ENCODE measurements at regions not wholly inside any gene's neighbourhood (a gene's known extent, or its start where the extent isn't known, plus 50 kb on each side); places are given as distances from the start of the nearest gene placed in this dataset.

DNA sequence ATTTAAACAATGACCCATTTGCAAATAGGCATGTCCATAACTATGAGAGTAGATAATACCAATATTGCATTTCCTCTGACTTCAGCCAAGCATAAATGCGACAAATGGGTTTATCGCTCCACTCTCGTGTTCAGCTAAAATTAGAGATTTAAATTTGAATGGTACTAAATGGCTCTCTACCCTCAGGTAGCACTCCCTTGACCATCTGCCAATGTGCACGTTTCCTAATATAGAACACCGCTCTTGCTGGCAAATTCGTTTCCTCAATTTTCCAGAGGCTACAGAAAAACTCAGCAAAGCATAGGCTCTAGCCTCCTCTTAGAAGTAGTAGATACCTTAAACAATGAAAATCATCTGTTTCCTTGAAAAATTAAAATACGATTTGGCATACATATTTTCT, 251.6 kb downstream of the ADGRA3 start:
- H3K9ac ChIP-seq (ENCODE audit: insufficient read depth, low read length), result no peak overlapping the region
- H2AFZ ChIP-seq (ENCODE audit: low read length), result no peak overlapping the region
- no peaks in the 10 kb centered on the region for H3K79me2 ChIP-seq (ENCODE audit: control insufficient read depth, insufficient read depth, low read length)
- no peaks in the 10 kb centered on the region for H3K36me3 ChIP-seq (ENCODE audit: control insufficient read depth, insufficient read depth, low read length)
- no peak overlapping the region for H3K4me3 ChIP-seq (replicated peaks in 1 of 4; ENCODE audit: control extremely low read depth in 1 of 4, insufficient read depth in 1 of 4, low read depth in 3 of 4, low read length in 4 of 4)
- no peaks in the 10 kb centered on the region for H4K20me1 ChIP-seq (ENCODE audit: control insufficient read depth, extremely low read depth, insufficient read depth, low read length)
- no peak for DNase-seq (ENCODE audit: low read depth in 2 of 2)
- H3K4me1 ChIP-seq (ENCODE audit: control insufficient read depth, extremely low read depth, insufficient read depth, low read length), result no peaks in the 10 kb centered on the region
- H3K4me2 ChIP-seq (ENCODE audit: extremely low read depth, insufficient read depth, low read length), result no peak overlapping the region
- TF ChIP-seq EZH2 (IDR thresholded peaks at IDR 0.05; ENCODE audit: low read length, missing control alignments), result no peak
- TF ChIP-seq, protein P1, sequence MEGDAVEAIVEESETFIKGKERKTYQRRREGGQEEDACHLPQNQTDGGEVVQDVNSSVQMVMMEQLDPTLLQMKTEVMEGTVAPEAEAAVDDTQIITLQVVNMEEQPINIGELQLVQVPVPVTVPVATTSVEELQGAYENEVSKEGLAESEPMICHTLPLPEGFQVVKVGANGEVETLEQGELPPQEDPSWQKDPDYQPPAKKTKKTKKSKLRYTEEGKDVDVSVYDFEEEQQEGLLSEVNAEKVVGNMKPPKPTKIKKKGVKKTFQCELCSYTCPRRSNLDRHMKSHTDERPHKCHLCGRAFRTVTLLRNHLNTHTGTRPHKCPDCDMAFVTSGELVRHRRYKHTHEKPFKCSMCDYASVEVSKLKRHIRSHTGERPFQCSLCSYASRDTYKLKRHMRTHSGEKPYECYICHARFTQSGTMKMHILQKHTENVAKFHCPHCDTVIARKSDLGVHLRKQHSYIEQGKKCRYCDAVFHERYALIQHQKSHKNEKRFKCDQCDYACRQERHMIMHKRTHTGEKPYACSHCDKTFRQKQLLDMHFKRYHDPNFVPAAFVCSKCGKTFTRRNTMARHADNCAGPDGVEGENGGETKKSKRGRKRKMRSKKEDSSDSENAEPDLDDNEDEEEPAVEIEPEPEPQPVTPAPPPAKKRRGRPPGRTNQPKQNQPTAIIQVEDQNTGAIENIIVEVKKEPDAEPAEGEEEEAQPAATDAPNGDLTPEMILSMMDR (conservative IDR thresholded peaks at IDR 0.05 in 1 of 2, IDR thresholded peaks at IDR 0.05 in 1 of 2; ENCODE audit: low read depth in 1 of 2, low read length in 2 of 2), result no peak
- H3K27ac ChIP-seq (ENCODE audit: insufficient read depth, low read length), result no peak overlapping the region
- H3K9me3 ChIP-seq (ENCODE audit: control insufficient read depth, insufficient read depth, low read depth, low read length), result no peaks in the 10 kb centered on the region
- H3K27me3 ChIP-seq (ENCODE audit: control insufficient read depth, insufficient read depth, low read length), result no peaks in the 10 kb centered on the region

DNA sequence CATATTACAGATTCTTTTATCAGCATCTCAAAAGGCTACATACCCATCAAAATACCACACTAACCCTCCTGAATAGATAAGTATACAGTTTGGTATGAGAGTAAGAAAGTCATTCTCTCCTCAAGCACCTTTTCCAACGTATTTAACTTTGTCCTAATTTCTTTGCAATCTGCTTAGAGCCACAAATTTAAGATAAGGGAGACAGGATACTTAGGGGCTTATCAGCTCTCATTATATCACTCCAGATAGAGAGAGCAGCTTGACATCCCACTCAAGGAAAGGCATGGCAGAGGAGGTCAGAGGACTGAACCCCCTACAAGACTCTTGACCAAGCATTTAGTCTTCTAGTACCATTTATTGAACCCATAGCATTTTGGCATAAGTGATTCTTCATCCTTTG, 262.4 kb downstream of the ADGRA3 start:
- no peaks in the 10 kb centered on the region for H3K9me3 ChIP-seq (ENCODE audit: control insufficient read depth, insufficient read depth, low read depth, low read length)
- no peaks in the 10 kb centered on the region for H3K79me2 ChIP-seq (ENCODE audit: control insufficient read depth, insufficient read depth, low read length)
- no peaks in the 10 kb centered on the region for H3K27me3 ChIP-seq (ENCODE audit: control insufficient read depth, insufficient read depth, low read length)
- no peak for TF ChIP-seq EZH2 (IDR thresholded peaks at IDR 0.05; ENCODE audit: low read length, missing control alignments)
- TF ChIP-seq, protein P1 (conservative IDR thresholded peaks at IDR 0.05 in 1 of 2, IDR thresholded peaks at IDR 0.05 in 1 of 2; ENCODE audit: low read depth in 1 of 2, low read length in 2 of 2), result no peak
- H3K4me1 ChIP-seq (ENCODE audit: control insufficient read depth, extremely low read depth, insufficient read depth, low read length), result no peaks in the 10 kb centered on the region
- H2AFZ ChIP-seq (ENCODE audit: low read length), result no peak overlapping the region
- DNase-seq (ENCODE audit: low read depth in 2 of 2), result no peak
- no peaks in the 10 kb centered on the region for H3K36me3 ChIP-seq (ENCODE audit: control insufficient read depth, insufficient read depth, low read length)
- no peaks in the 10 kb centered on the region for H4K20me1 ChIP-seq (ENCODE audit: control insufficient read depth, extremely low read depth, insufficient read depth, low read length)
- no peak overlapping the region for H3K27ac ChIP-seq (ENCODE audit: insufficient read depth, low read length)
- no peak overlapping the region for H3K9ac ChIP-seq (ENCODE audit: insufficient read depth, low read length)
- no peak overlapping the region for H3K4me2 ChIP-seq (ENCODE audit: extremely low read depth, insufficient read depth, low read length)
- no peak overlapping the region for H3K4me3 ChIP-seq (replicated peaks in 1 of 4; ENCODE audit: control extremely low read depth in 1 of 4, insufficient read depth in 1 of 4, low read depth in 3 of 4, low read length in 4 of 4)

DNA sequence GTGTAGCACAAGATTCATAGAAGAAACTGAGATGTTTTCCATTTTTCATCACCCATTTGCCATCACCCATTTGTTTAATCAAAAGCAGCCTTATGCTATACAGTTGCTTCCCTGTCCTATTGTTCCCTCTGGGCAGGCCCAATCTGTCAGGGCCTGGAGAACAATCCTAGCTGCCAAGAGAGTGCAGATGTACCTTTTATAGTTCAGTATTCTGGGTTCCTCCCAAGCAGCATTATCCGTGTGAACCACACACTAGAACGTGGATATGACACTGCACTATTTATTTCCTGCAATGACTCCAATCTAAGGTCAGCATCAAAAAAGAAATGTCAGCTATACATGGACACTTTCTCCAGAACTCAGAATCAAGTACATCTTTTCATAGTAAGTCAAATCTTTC, 269.0 kb downstream of the ADGRA3 start:
- H4K20me1 ChIP-seq (ENCODE audit: control insufficient read depth, extremely low read depth, insufficient read depth, low read length), result no peaks in the 10 kb centered on the region
- H3K4me1 ChIP-seq (ENCODE audit: control insufficient read depth, extremely low read depth, insufficient read depth, low read length), result no peaks in the 10 kb centered on the region
- H3K9me3 ChIP-seq (ENCODE audit: control insufficient read depth, insufficient read depth, low read depth, low read length), result no peaks in the 10 kb centered on the region
- no peak overlapping the region for H3K27ac ChIP-seq (ENCODE audit: insufficient read depth, low read length)
- H3K4me2 ChIP-seq (ENCODE audit: extremely low read depth, insufficient read depth, low read length), result no peak overlapping the region
- no peak for TF ChIP-seq EZH2 (IDR thresholded peaks at IDR 0.05; ENCODE audit: low read length, missing control alignments)
- TF ChIP-seq, protein P1 (conservative IDR thresholded peaks at IDR 0.05 in 1 of 2, IDR thresholded peaks at IDR 0.05 in 1 of 2; ENCODE audit: low read depth in 1 of 2, low read length in 2 of 2), result no peak
- no peak overlapping the region for H3K9ac ChIP-seq (ENCODE audit: insufficient read depth, low read length)
- DNase-seq (ENCODE audit: low read depth in 2 of 2), result no peak
- H3K4me3 ChIP-seq (replicated peaks in 1 of 4; ENCODE audit: control extremely low read depth in 1 of 4, insufficient read depth in 1 of 4, low read depth in 3 of 4, low read length in 4 of 4), result no peak overlapping the region
- H2AFZ ChIP-seq (ENCODE audit: low read length), result no peak overlapping the region
- H3K79me2 ChIP-seq (ENCODE audit: control insufficient read depth, insufficient read depth, low read length), result no peaks in the 10 kb centered on the region
- no peaks in the 10 kb centered on the region for H3K27me3 ChIP-seq (ENCODE audit: control insufficient read depth, insufficient read depth, low read length)
- H3K36me3 ChIP-seq (ENCODE audit: control insufficient read depth, insufficient read depth, low read length), result no peaks in the 10 kb centered on the region

Measured in fibroblast of lung (primary cell).